IPS DF 6.9 (cell line): ENCODE measurements at regions not wholly inside any gene's neighbourhood (a gene's known extent, or its start where the extent isn't known, plus 50 kb on each side); places are given as distances from the start of the nearest gene placed in this dataset.
"Not testable (repeated sequence)": the region's sequence is repeated elsewhere in the genome, so short reads cannot be mapped to it uniquely, and the experiment has no call there.

Experiments
- DNase-seq: peaks from one replicate; pipeline ENCODE4 v3.0.0-alpha.2; 2013; ENCODE audit warnings: low read depth, low spot score
- H3K27ac ChIP-seq: one replicate; pipeline ENCODE4 v1.5.1; 2013; ENCODE audit warnings: low read length, control low read depth
- H3K27me3 ChIP-seq: 2 replicates; pipeline ENCODE4 v1.6.1; 2013; ENCODE audit warnings: mild to moderate bottlenecking, low read length; ENCODE audit not compliant: control insufficient read depth, insufficient read depth
- H3K36me3 ChIP-seq: 2 replicates; pipeline ENCODE4 v1.6.1; 2013; ENCODE audit warnings: low read length; ENCODE audit not compliant: control insufficient read depth, insufficient read depth
- H3K4me1 ChIP-seq: 2 replicates; pipeline ENCODE4 v1.6.1; 2013; ENCODE audit warnings: low read length; ENCODE audit not compliant: control insufficient read depth, insufficient read depth
- H3K4me3 ChIP-seq: 2 replicates; pipeline ENCODE4 v1.5.1; 2013; ENCODE audit warnings: mild to moderate bottlenecking, low read length
- H3K9me3 ChIP-seq: 2 replicates; pipeline ENCODE4 v1.6.1; 2013; ENCODE audit warnings: low read length, inconsistent platforms; ENCODE audit not compliant: control insufficient read depth, insufficient read depth
- WGBS: extraction: QIAGEN DNeasy Blood & Tissue Kit; methylation state at CpG from one replicate; pipeline ENCODE4 v1.1.7; 2013; ENCODE audit warnings: mixed read lengths, missing lambda C conversion rate; ENCODE audit not compliant: insufficient read length, insufficient coverage; 5-methylcytosine and 5-hydroxymethylcytosine counted together

DNA sequence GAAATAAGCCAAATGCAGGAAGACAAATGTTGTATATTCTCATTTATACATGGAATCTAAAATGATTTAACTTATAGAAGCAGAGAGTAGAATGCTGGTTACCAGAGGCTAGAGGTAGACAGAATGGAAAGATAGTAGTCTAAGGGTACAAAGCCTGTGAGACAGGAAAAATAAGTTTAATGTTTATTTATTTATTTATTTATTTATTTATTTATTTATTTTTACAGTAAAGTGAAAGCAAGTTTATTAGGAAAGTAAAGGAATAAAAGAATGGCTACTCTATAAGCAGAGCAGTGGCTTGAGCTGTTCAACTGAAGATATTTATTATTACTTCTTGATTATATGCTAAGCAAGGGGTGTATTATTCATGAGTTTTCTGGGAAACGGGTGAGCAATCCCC, 203.2 kb downstream of the LAS1L start:
- Histone ChIP-seq H3K27me3 (no peaks in the 10 kb centered on the region), H3K36me3 (no peaks in the 10 kb centered on the region), H3K27ac (no peak overlapping the region), H3K4me3 (no peak overlapping the region), H3K9me3 (no peaks in the 10 kb centered on the region), H3K4me1 (no peaks in the 10 kb centered on the region)
- no peak for DNase-seq
- WGBS = no CpG with 5 or more reads among the region's 1 CpG

GRCh38 chrX:65300104-65300809, 234.3 kb downstream of the LAS1L start:
- no peaks in the 10 kb centered on the region for H3K4me1 ChIP-seq
- H3K27ac ChIP-seq = no peak overlapping the region
- H3K36me3 ChIP-seq = no peaks in the 10 kb centered on the region
- no peak overlapping the region for H3K4me3 ChIP-seq
- H3K9me3 ChIP-seq = no peaks in the 10 kb centered on the region
- WGBS = no CpG with 5 or more reads among the region's 7 CpGs
- peak; percentile 13 for DNase-seq
- no peaks in the 10 kb centered on the region for H3K27me3 ChIP-seq

DNA sequence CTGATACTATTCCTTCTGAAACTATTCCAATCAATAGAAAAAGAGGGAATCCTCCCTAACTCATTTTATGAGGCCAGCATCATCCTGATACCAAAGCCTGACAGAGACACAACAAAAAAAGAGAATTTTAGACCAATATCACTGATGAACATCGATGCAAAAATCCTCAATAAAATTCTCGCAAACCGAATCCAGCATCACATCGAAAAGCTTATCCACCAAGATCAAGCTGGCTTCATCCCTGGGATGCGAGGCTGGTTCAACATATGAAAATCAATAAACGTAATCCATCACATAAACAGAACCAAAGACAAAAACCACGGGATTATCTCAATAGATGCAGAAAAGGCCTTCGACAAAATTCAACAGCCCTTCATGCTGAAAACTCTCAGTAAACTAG, 251.7 kb downstream of the LAS1L start:
- H3K27me3 ChIP-seq, H3K4me1 ChIP-seq, H3K36me3 ChIP-seq, H3K27ac ChIP-seq, H3K4me3 ChIP-seq, DNase-seq, H3K9me3 ChIP-seq: not testable (repeated sequence)
- no CpG with 5 or more reads among the region's 8 CpGs for WGBS

DNA sequence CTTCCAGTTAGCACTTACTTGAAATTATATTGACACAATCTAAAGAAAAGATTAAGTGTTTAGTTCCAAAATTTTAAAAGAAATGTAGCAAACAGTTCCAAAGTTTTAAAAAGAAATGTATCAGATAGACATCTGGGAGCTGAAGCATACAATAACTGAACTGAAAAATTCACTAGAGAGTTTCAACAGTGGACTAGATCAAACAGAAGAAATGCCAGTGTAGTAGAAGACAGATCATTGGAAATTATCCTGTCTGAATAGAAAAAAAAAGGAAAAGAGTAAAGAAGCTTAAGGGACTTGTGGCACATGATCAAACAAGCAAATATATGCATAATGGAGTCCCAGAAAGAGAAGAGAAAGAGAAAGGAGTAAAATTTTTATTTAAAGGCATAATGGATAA, 261.4 kb downstream of the LAS1L start:
- DNase-seq = no peak
- no peaks in the 10 kb centered on the region for H3K27me3 ChIP-seq
- H3K27ac ChIP-seq = no peak overlapping the region
- H3K4me3 ChIP-seq = no peak overlapping the region
- H3K9me3 ChIP-seq = no peaks in the 10 kb centered on the region
- no peaks in the 10 kb centered on the region for H3K4me1 ChIP-seq
- no peaks in the 10 kb centered on the region for H3K36me3 ChIP-seq

GRCh38 chrX:65266482-65266881, 268.1 kb downstream of the LAS1L start:
- H3K36me3 ChIP-seq = no peaks in the 10 kb centered on the region
- H3K4me3 ChIP-seq = no peak overlapping the region
- no peak overlapping the region for H3K27ac ChIP-seq
- H3K27me3 ChIP-seq = no peaks in the 10 kb centered on the region
- no peak for DNase-seq
- H3K9me3 ChIP-seq = no peaks in the 10 kb centered on the region
- WGBS = no CpG with 5 or more reads among the region's 2 CpGs
- no peaks in the 10 kb centered on the region for H3K4me1 ChIP-seq

GRCh38 chrX:65253817-65254216, 277.6 kb upstream of the ZC4H2 start:
- no peak overlapping the region for H3K27ac ChIP-seq
- no peaks in the 10 kb centered on the region for H3K36me3 ChIP-seq
- H3K4me3 ChIP-seq = no peak overlapping the region
- no peak for DNase-seq
- no peaks in the 10 kb centered on the region for H3K27me3 ChIP-seq
- no CpG with 5 or more reads among the region's 6 CpGs for WGBS
- H3K4me1 ChIP-seq = no peaks in the 10 kb centered on the region
- no peaks in the 10 kb centered on the region for H3K9me3 ChIP-seq

- Histone ChIP-seq H3K9me3 (no peaks in the 10 kb centered on the region), H3K36me3 (no peaks in the 10 kb centered on the region), H3K4me3 (no peak overlapping the region), H3K4me1 (no peaks in the 10 kb centered on the region), H3K27me3 (no peaks in the 10 kb centered on the region), H3K27ac (no peak overlapping the region)
- no CpG with 5 or more reads among the region's 4 CpGs for WGBS
- DNase-seq = no peak
Observed at GRCh38 chrX:65241059-65241721, 264.9 kb upstream of the ZC4H2 start.

- WGBS = no CpG with 5 or more reads among the region's 3 CpGs
- no peak overlapping the region for H3K27ac ChIP-seq
- no peak for DNase-seq
- H3K4me1 ChIP-seq = no peaks in the 10 kb centered on the region
- no peaks in the 10 kb centered on the region for H3K9me3 ChIP-seq
- no peaks in the 10 kb centered on the region for H3K36me3 ChIP-seq
- no peak overlapping the region for H3K4me3 ChIP-seq
- no peaks in the 10 kb centered on the region for H3K27me3 ChIP-seq
Observed at GRCh38 chrX:65203545-65203944, 227.3 kb upstream of the ZC4H2 start.

DNA sequence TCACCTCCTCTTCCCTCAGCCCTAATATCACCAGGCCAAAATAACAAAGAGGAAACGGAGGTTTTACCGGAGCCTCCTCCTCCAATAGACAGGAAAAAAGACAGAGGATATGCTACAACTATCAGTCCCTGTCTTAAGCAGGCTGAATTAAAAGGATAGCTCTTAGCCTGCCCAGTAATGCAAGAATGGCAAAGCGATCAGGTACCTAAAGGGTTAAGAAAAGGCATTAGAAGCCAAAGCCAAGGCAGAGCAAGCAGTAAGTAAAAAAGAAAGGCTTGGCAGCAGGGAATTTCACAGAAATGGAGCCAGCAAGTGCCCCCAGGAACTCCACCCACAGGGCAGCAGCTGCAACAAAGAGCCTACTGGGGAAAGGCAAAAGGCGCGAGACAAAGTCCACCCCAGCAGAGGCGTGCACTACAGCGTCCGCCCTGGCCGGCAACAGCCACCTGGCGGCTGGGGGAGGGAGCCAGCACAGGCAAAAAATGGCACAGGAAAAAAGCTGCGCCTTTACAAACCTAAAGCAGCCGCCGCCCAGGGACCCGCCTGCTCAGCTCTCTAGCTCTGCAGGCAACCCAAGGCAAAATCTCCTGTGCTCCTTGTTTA, 220.6 kb upstream of the ZC4H2 start:
- Histone ChIP-seq H3K9me3 (no peaks in the 10 kb centered on the region), H3K27me3 (no peaks in the 10 kb centered on the region), H3K27ac (no peak overlapping the region), H3K36me3 (no peaks in the 10 kb centered on the region), H3K4me1 (0 out of 2 replicates have a peak, but pooled peaks cover 1% of the 10 kb centered on the region), H3K4me3 (no peak overlapping the region)
- no peak for DNase-seq
- no CpG with 5 or more reads among the region's 14 CpGs for WGBS

- H3K4me1 ChIP-seq = 0 out of 2 replicates have a peak, but pooled peaks cover 1% of the 10 kb centered on the region
- H3K27me3 ChIP-seq = no peaks in the 10 kb centered on the region
- H3K27ac ChIP-seq = no peak overlapping the region
- no peak overlapping the region for H3K4me3 ChIP-seq
- no peak for DNase-seq
- no peaks in the 10 kb centered on the region for H3K36me3 ChIP-seq
- WGBS = no CpG with 5 or more reads among the region's 1 CpG
- H3K9me3 ChIP-seq = no peaks in the 10 kb centered on the region
Observed at GRCh38 chrX:65195621-65196020, 219.4 kb upstream of the ZC4H2 start.
